HG03442 (cell line): ENCODE measurements at regions not wholly inside any gene's neighbourhood (a gene's known extent, or its start where the extent isn't known, plus 50 kb on each side); places are given as distances from the start of the nearest gene placed in this dataset.

Experiments
- ATAC-seq: cut with Tn5 transposase; IDR thresholded peaks from one replicate; pipeline ENCODE4 v1.9.1; 2021; ENCODE audit warnings: mild to moderate bottlenecking, moderate library complexity; ENCODE audit not compliant: unreplicated experiment

DNA sequence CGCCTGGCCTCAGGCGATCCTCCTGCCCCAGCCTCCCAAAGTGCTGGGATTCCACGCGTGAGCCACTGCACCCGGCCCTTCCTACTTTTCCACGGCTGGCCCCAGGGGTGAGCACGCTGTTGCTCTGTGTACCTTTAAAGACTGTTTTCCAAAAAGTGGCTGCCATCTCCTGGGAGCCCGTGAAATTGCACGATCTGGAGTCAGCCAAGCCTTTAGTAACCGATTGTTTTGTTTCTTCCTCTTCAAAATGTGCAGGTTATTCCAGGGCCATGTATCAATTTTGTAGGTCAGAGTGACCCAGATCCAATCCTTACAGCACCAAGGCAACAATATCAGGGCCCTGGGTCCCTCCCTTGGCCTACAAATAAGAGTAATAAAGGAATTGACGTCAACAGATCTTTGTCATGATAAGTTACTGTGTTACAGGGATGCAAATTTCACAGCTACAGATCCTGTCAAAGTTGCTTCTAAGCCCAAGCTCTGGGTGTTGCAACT, 135.6 kb upstream of the ZNF236 start:
- peak; percentile 68 for ATAC-seq

DNA sequence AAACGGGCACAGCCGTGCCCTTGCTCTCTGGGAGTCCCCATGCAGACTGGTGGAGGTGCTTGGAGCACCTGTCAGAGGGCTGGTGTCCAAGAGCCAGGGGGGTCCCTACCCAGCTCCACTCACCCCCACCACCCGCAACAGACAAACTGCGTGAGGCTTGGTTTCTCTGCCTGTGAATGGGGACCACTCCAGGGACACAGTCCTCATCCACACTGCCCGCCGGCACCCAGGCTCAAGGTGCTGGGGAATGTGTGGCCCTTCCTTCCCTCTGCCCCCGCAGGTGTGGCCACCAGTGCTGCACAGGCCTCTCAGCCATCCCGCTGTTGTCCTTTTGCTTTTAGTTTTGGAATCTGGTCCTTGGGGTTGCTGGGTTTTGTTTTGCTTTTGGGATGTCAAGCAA, 136.5 kb upstream of the ZNF236 start:
- no peak for ATAC-seq

DNA sequence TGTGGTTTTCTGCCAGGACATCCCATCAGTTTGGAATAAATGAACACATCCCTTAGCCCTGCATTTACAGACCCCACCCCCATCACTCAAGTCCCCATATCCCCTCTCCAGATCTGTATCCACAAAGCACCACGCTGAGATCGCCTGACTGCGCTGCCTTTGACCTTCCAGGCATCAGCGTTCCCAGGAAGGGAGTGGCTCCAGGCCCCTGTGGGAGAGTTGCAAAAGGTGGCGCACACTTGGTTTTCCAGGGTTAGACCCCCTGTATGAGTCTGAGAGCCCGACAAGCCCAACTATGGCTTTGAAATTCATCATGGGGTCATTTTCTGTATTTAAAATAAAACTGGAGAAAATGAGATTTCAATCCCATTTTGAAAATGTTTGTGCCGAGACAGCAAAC, 137.0 kb upstream of the ZNF236 start:
- ATAC-seq: no peak

DNA sequence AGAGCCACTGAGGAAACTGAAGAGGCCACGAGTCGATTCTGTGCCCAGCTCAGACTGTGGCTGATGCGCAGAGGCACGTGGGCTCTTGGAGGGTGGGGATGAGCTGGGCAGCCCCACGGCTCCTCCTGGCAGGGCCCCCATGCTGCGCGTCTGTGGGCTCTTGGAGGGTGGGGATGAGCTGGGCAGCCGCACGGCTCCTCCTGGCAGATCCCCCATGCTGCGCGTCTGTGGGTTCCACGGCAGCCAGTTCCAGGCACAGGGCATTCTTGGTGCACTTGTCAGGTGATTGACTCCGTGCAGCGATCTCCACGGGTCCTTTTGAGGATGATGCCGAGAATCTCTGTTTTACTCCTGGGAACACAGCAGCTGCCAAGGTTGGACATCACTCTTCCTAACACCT, 138.1 kb upstream of the ZNF236 start:
- ATAC-seq: no peak

DNA sequence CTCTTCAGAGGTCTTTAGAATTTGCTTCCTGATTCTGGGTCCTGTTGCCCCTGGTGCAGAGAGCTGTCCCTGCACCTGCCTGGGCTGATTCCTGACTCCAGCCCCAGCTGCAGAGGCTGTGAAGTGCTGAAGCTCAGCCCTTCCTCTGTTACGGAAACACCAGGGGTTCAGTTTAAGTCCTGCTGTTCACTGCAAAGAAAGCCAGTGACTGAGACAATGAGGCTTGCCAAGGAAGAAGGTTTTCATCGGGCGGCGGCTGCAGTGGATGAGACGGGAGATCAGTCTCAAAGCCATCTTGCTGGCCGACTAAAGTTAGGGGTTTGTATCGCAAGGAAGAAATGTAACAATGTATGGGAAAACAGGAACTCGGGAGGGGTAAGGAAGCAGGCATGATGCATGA, 142.4 kb upstream of the ZNF236 start:
- no peak for ATAC-seq

DNA sequence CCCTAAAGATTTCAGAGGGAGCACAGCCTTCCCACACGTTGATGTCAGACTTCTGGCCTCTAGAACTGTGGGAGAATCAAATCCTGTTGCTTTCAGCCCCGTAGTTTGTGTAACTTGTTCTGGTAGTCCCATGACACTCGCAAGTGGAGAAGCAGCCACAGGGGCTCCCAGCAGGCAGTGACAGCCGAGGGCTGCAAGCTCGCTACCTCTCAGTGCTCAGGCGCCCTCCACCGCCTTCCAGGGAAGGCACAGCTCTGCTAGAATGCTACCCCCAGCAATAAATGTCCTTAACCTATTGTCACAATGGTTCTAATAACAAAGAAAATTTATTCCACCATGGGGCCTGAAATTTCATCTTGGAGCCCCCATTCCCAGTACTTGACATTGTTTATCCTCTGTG, 143.1 kb upstream of the ZNF236 start:
- no peak for ATAC-seq

DNA sequence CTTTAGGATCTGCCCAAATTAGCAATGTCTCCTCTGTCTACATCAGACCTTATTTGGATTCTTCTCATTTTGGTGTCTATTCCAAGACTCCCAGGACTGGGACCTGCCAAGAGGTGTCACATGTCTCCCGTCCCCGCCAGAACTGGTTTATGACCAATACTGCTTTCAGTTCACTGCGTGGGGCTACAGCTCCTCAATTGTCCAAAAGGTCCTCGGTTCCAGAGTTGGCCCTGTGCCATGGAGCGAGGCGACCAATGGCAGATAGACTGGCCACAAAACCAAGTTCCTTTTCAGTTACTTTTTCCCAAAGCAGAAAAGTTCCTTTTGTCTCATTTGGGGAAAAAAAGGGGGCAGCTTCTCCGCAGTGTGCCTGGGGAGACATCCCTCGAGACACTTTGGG, 144.1 kb upstream of the ZNF236 start:
- ATAC-seq: no peak

DNA sequence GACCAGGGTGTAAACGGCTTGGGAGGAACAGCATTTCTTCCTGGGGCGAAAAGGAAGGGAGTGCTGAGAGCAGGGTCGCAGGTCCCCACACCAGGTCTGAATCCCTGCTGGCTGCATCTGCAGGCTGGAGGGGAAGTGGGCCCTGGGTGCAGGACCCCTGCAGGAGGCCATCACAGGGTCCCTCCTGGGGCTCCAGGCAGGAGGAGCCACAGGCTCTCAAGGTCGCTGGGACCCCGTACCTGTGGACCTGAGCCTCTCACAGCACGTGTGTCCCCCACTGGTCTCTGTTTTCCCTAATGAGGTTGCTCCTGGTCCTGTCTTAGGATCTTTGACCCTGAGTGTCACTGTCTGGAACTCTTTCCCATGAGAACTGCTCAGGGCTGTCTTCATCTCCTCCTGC, 147.8 kb upstream of the ZNF236 start:
- no peak for ATAC-seq

DNA sequence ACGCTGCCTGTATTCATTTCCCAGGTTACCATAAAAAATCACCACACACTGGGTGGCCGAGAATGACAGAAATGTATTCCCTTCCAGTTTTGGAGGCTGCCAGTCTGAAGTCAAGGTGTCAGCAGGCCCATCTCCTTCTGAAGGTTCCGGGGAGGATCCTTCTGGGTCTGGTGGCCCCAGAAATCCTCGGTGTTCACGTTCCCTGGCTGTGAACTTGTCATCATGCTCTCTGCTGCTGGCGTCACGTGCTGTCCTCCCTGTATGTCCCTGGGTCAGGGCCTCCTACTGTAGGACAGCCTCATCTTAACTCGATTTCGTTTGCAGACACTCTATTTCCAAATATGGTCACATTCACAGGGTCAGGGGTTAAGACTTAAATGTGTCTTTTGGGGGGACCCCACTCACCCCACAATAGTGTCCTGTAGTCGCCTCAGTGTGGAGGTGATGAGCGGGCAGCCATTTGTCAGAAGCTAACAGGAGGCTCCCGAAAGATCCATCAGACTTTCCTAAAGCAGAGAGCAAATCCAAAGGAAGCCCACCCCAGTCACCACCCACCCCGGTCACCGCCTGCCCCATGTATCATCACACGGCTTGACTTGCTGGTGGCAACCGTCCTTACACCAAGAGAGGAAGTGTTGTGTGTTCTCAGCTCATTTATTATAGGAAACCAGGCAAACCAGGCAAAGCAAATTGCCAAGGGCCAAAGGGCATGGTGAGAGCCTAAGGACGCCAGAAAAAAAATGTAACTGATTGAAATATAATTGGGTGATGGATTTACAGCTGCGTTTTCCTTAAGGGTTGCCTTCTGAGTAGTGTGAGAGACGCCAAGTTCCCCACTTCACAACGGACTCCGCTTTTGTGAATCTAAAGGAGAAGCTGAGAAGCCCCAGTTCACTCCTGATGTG, 148.8 kb upstream of the ZNF236 start:
- no peak for ATAC-seq

DNA sequence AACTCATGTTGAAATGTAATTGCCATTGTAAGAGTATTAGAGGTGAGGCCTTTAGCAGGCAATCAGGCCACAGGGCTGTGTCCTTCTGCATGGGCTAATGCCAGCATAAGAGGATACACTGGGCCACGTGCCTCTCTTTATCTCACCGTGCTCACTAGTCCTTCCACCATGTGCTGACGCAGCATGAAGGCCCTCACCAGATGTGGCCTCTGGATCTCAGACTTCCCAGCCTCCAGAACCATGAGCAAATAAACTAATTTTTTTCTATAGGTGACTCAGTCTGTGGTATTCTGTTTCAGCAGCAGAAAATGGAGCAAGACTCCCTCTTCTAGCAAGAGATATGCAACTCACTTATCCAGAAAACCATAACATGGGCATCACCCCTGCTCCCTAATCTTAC, 149.7 kb upstream of the ZNF236 start:
- ATAC-seq: no peak

DNA sequence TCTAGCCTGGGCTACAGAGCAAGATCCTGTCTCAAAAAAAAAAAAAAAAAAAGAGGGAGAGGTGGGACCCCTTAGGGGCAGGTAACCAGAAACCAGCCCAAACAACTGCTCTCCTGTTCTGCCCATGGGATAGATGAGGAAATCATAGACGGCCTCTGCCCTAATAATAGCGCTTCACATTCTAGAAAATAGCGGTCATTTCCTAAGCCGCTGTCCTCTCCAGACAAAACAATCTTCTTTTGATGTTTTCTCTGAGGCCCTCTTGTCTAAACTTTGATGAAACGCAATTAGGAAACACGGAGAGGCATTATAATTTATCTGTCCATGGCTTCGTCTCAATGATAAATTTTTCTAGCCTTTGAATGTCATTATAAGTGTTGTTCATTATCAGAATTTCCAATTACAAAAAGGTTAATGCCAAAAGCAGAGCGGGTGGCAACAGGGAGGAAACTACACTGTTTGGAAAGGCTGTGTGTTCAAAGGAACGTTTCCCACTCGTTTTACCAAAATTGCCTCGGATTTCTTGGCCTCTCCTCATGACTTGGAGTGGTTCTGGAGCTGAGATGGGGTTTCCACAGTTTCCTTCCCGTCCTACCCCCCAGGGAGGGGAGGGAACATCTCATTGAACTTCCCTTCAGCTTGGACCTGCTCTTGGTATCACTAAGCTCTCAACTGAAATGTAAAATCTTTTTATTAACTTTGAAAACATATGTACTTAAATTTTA, 151.6 kb upstream of the ZNF236 start:
- ATAC-seq: no peak

DNA sequence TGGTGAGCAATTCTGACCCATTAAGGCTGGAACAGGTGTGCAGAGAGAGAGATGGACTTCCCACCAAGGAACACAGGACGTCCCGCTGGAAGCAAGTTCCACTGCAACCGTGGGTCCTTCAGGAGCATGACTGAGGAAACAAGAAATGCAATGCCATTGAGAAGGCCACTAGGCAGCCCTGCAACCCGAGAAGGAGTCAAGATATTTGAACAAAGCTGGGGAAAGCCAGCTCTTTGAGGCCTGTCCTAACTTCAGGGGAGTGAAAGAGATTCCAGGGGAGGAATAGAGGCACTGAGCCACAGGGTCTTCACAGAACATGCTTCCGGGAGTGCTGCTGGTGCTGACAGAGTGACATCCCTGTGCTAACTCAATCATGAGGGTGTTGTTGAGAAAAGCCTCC, 153.8 kb upstream of the ZNF236 start:
- ATAC-seq: no peak

DNA sequence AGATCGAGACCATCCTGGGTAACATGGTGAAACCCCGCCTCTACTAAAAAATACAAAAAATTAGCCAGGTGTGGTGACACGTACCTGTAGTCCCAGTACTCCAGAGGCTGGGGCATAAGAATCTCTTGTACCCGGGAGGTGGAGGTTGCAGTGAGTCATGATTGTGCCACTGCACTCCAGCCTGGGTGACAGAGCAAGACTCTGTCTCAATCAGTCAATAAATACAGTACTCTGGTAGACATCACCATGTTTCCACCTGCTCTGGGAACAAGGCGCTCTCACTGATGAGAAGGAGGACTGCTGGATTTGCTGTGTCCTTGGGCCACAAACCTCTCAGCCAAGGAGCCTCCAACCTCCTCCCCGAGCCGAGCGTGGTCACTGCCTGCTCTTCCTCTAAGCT, 154.2 kb upstream of the ZNF236 start:
- ATAC-seq: no peak

DNA sequence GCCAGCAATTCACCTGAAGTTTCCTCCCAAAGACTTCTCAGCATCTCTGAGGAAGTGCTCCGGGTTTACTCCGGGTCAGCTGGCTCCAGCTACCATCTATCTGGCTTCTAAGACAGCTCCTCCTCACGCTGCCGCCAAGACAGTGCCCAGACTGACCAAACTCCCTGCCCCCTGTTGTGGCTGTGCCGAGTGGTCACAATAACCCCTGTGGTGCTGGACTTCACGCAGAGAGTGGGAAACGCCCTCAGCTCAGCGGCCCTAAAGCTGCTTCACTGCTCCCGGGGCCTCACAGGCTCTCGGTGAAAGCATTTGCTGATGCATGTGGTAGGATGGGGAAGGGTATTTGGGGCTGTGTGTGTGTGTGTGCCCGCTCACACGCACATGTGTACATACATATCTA, 154.8 kb upstream of the ZNF236 start:
- ATAC-seq: no peak

DNA sequence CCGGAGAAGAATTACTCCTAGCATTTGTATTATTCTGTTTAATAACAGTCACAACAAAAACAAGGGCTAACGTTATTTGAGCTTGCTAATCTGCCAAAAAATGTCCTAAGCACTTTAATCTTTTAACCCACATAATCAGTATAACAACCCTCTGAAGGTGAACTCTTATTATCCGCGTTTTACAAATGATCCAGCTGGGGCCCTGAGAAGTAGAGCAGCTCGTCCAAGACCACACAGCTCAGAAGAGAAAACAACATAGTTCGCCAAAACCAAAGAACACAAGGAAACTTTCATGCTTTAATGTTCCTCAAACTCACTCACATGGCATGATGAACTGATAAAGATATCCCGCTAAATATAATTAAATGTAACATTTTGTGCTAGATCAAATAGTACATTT, 159.7 kb upstream of the ZNF236 start:
- no peak for ATAC-seq

DNA sequence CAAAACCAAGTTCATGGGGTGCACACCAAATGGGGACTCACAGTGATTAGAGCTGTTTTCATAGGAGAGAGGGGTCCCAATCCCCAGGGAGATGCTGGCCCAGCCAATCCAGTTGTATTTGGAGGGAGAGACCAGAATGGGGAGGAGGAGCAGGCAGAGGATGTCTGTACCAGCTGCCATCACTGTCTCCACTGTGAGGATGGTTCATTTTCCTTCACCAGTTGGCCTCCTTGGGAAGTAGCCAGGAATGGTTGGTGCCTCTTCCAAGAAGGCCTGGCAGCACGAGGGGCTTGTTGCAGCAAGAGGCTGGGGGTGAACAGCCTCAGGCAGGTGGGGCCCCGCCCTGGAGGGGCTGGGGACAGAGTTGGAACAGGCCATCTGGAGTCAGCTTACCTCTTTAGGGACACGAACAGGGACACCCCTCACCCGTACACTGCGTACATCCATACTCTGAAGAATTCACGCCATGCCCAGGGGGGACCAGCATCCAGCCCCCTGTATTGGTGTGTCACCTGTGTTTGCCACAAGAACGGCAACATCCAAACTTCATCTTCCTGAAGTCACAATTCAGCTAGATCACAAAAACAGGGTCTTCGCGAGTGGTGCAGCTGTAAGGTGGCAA, 161.7 kb upstream of the ZNF236 start:
- no peak for ATAC-seq

DNA sequence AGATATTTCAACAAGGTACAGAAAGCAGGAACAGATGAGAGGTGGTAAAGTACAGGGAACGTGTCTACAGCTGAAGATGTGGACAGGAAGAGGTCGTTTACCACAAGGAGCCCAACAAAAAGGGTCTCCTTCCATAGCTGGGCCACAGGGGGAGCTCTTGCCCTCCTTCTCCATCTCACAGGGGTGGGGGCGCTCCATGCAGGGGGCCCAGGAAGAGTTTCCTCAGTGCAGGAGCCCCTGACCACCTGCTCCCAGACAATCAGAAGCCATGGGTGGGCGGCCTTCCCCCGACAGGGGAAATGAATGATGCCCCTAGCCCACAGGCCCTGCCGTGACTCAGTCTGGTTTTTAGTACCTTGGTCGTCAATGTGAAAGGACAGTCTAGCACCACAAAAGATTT, 163.6 kb upstream of the ZNF516 start:
- peak; percentile 56 for ATAC-seq

DNA sequence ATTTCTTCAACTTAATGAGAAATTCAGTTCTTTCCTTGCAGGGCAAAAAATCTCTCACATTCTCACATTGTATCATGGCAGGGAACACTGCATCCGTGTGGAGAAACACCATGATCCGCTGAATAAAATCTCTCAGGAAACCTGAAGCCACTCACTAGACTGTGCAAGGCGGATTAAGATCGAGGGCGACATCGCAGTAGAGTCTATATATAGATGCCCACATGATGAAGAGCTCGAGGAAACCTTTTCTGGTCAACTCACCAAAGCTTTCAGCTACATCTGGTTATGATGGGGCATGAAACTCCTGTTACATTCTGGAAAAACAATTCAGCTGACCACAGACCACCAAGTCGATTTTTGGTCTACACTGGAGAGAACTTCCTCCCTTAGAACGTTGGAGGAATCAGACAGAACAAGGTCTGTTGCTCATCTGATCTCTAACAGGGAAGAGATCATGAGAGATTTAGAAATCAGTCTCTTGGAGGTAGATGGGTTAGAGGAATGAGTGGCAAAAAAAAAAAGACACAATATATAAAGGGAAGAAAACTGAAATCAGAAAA, 162.9 kb upstream of the ZNF516 start:
- ATAC-seq: peak; percentile 44

DNA sequence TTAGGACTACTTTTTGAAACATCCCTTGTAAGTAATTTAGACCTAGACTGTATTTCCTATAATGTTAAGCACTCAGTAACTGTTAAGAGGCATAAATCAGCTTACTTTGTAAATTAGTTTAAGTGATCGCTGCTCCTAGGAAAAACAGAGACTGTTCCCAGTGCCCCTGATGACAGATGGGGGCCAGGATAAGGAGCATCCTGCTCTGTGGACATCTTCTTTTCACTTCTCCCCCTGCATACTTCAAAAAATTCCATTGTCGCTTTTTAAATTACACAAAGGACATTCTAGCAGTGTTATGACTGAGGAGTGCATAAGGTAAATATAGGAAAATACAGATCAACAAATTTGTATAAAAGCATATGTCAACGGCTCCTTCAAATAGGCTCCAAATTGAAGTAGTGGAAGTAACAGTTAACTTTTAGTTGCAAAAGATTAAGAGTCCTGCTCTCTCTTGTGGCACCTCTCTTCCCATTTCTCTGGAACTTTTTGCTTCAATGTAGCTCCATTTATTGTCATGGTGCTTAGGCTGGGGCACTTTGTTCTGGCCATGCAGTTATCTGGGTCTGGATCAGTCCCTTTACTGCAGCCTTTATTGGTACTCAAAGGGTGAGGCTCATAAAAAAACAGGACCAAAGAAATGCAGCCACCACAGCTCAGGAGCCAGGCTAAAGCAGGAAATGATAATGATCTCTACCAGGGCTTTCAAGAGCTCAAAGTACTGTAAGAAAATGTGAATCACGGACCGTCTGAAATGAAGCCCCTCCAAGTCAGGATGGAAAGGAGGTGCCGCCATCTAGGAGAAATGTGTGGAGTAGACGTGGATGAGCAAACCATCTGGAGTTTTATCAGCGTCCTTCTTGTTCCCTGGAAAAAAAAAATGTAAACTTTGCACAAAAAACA, 162.1 kb upstream of the ZNF516 start:
- no peak for ATAC-seq

DNA sequence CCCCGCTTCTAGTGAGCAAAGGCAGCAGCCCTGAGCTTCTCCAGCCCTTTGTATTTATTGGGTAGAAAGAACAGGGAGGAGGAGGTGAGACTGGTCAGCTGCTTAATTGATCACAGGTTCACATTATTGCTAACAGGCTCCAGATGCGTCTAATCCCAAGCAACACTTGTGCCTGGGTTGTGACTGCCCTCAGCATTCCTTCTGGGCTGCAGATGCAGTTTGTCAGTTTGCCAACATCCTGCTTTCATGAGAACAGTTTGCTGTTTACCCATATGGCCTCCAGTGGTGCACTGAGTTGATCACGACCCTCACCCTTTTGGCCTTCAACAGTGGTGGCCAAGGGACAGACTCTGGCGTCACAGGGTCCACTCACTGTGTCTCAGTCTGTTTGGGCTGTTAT, 159.5 kb upstream of the ZNF516 start:
- no peak for ATAC-seq
